ENCODE measurements at regions not wholly inside any gene's neighbourhood (a gene's known extent, or its start where the extent isn't known, plus 50 kb on each side); places are given as distances from the start of the nearest gene placed in this dataset.

DNA sequence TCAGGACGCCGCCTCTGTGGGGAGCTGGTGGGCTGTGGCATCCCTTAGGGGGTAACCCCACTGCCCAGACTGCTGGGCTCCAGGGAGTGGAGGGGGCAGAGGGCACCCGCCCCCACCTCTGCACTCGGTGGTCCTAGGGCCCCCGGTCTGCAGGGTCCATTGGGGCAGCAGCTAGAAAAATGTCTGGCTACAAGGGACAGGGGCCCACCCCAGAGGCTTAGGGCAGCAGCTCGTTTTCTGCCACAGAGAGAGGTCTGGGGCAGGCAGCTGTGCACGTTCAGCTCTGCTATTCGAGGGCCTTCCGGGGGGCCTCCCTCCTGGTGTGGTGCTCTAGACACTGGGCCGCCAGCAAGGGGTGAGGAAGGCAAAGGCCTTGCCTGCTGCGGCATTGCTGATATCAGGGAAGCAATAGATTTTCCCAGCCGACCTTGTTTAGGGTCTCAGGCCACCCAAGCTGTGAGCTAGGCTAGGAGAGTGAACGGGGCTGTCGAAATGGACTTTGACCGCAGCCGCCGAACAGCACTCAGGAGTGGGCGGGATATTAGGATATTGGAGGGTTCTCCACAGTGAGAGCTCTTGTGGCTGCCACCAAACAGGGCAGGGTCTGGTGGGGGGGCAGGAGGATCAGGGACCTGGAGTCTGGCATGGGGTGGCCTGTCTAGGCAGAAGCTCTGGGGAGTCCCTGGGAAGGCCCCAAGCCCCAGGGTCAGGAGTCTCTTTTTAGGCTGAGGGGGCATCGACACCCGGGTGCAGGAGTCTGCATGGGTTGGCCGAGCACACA, 61.4 kb upstream of the KLF13 start:
- DNase-seq (ENCODE audit: low spot score): no peak
- TF ChIP-seq, protein P1, sequence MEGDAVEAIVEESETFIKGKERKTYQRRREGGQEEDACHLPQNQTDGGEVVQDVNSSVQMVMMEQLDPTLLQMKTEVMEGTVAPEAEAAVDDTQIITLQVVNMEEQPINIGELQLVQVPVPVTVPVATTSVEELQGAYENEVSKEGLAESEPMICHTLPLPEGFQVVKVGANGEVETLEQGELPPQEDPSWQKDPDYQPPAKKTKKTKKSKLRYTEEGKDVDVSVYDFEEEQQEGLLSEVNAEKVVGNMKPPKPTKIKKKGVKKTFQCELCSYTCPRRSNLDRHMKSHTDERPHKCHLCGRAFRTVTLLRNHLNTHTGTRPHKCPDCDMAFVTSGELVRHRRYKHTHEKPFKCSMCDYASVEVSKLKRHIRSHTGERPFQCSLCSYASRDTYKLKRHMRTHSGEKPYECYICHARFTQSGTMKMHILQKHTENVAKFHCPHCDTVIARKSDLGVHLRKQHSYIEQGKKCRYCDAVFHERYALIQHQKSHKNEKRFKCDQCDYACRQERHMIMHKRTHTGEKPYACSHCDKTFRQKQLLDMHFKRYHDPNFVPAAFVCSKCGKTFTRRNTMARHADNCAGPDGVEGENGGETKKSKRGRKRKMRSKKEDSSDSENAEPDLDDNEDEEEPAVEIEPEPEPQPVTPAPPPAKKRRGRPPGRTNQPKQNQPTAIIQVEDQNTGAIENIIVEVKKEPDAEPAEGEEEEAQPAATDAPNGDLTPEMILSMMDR (IDR thresholded peaks at IDR 0.05): no peak
- TF ChIP-seq POLR2A (IDR thresholded peaks at IDR 0.05): no peak
- no peak for TF ChIP-seq POLR2AphosphoS5 (IDR thresholded peaks at IDR 0.05)
- no peaks in the 10 kb centered on the region for H3K36me3 ChIP-seq
- 92% methylated on average over 20 of the region's 21 CpGs for WGBS
- intact Hi-C loops (cut with DNase I): no loop called here
- H3K27me3 ChIP-seq (replicated peaks; ENCODE audit: insufficient read depth): no peaks in the 10 kb centered on the region
- H3K9me3 ChIP-seq: no peaks in the 10 kb centered on the region
- H3K4me3 ChIP-seq: no peak overlapping the region
- H3K4me1 ChIP-seq (replicated peaks): peaks cover 6% of the 10 kb centered on the region
- no peak overlapping the region for H3K27ac ChIP-seq

DNA sequence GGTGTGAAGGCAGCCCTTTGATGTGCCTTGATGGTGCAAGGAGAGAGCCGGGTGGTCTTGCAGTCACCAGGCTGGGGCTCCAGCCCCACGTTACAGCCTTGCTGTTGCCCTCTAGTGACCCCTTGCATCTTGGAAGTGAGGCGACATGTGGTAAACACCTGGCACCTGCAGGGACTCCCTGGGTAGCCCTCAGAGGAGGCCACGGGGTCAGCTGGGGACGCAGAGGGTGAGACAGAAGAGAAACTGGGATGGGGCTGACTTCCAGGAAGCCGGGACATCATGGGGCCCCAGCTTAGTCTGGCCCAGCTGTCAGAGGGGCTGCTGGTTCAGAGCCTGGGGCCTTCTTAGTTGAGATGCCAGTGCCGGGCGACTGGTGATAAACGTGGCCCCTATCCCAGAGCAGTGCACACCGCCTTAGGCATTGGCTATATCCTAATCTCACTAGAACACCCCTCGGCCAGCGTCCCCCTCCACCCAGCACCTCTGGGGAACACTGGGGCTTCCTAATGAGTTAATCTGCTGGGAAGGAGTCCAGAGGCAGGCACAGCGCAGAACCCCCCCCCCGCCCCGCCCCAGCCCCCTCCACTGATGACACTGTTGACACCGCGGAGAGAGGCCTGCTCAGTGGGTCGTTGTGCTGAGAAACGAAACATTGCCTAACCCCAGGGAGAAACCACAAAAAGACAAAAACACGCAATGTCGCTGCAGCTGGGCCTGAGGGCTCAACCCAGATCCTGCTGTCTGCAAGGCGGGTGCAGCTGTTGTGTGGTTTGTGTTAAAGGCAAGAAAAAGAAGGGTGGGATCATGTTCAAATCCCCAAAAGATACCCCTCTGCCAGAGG, 60.5 kb upstream of the KLF13 start:
- peak; percentile 7 for DNase-seq (ENCODE audit: low spot score)
- peaks cover 6% of the 10 kb centered on the region for H3K4me1 ChIP-seq (replicated peaks)
- TF ChIP-seq, protein P1 (IDR thresholded peaks at IDR 0.05): no peak
- TF ChIP-seq POLR2AphosphoS5 (IDR thresholded peaks at IDR 0.05): no peak
- no peak for TF ChIP-seq POLR2A (IDR thresholded peaks at IDR 0.05)
- intact Hi-C loops (cut with DNase I): no loop called here
- 82% methylated on average over 22 of the region's 22 CpGs for WGBS
- H3K4me3 ChIP-seq: no peak overlapping the region
- no peaks in the 10 kb centered on the region for H3K36me3 ChIP-seq
- H3K27me3 ChIP-seq (replicated peaks; ENCODE audit: insufficient read depth): no peaks in the 10 kb centered on the region
- H3K9me3 ChIP-seq: no peaks in the 10 kb centered on the region
- H3K27ac ChIP-seq: no peak overlapping the region

DNA sequence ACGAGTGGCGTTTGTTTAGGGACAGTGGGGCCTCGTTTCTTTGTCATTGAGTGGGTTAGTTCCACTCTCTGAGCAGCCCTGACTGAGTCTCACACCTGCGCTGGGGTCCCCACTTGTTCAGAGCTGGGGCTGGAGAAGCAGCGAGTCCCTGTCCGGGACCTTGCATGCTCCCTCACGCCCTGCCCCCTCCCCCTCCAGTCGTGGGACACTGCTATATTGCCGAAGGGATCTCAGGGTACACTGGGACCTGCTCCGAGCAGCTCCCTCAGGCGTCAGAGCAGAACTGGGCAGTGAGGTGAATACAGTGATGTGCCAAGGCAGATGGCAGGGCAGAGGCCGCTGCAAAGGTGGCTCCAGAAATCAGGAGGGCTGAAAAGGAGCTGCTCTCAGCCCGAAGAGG, 59.9 kb upstream of the KLF13 start:
- Histone ChIP-seq H3K4me3 (no peak overlapping the region), H3K27ac (no peak overlapping the region), H3K36me3 (no peaks in the 10 kb centered on the region), H3K27me3 (replicated peaks; ENCODE audit: insufficient read depth) (no peaks in the 10 kb centered on the region), H3K4me1 (replicated peaks) (peaks cover 6% of the 10 kb centered on the region), H3K9me3 (no peaks in the 10 kb centered on the region)
- no peak for TF ChIP-seq POLR2AphosphoS5 (IDR thresholded peaks at IDR 0.05)
- TF ChIP-seq, protein P1 (IDR thresholded peaks at IDR 0.05): no peak
- no peak for TF ChIP-seq POLR2A (IDR thresholded peaks at IDR 0.05)
- WGBS: 84% methylated on average over 13 of the region's 13 CpGs
- intact Hi-C loops (cut with DNase I): no loop called here
- peak; percentile 3 for DNase-seq (ENCODE audit: low spot score)

DNA sequence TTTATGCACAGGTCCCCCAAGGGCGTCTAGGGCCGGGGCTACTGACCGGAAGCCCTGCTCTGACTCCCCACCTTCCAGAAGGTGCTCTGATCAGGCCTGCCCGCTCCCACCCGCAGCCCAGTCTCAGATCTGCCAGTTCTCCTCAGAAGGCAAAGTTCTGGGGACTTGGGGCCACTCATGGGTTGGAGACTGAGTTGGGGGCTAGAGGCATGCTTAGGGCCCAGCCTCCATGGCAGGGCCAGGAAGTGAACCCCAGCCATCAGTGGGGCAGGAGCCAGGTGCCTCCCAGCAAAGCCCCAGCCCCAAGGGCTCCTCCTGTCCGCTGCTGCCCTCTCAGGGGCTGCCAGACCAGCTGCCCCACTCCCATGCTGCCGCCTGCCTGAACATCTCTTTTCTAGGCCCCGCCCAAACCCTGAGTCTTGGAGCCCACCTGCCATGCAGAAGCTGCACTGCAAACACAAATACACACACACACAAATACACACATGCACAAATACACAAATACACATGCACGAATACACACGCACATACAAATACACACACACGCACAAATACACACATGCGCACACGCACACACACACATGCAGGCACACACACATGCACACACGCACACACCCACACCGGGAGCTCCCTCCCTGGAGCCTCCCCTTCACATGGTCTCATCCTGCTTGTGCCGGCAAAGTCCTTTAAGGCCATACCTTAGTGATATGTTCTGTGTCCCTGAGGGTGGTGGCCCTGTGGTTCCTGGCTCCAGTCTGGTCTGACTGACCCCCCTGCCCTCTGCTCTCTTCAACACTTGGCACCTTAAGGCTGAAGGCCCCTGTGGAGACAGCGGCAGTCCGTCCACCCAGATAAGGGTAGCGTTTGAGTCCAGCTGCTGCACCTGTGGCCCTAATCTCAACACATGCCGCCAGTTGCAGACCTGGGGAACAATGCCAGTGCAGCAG, 59.2 kb upstream of the KLF13 start:
- peak; percentile 1 for DNase-seq (ENCODE audit: low spot score)
- Histone ChIP-seq H3K4me3 (no peak overlapping the region), H3K27ac (no peak overlapping the region), H3K36me3 (no peaks in the 10 kb centered on the region), H3K27me3 (replicated peaks; ENCODE audit: insufficient read depth) (no peaks in the 10 kb centered on the region), H3K9me3 (no peaks in the 10 kb centered on the region), H3K4me1 (replicated peaks) (peaks cover 6% of the 10 kb centered on the region)
- WGBS: 87% methylated on average over 20 of the region's 20 CpGs
- intact Hi-C loops (cut with DNase I): no loop called here
- no peak for TF ChIP-seq POLR2AphosphoS5 (IDR thresholded peaks at IDR 0.05)
- TF ChIP-seq POLR2A (IDR thresholded peaks at IDR 0.05): no peak
- TF ChIP-seq, protein P1 (IDR thresholded peaks at IDR 0.05): no peak

Data from prostate gland (tissue), 2 donors.